GM21447 (cell line): ENCODE measurements at regions not wholly inside any gene's neighbourhood (a gene's known extent, or its start where the extent isn't known, plus 50 kb on each side); places are given as distances from the start of the nearest gene placed in this dataset.

Experiments
- ATAC-seq: cut with Tn5 transposase; IDR thresholded peaks from one replicate; pipeline ENCODE4 v1.9.1; 2021; ENCODE audit not compliant: unreplicated experiment

- ATAC-seq: no peak
These were observed 63.6 kb upstream of the ARID2 start for GRCh38 chr12:45665941-45666340.

GRCh38 chr12:45666396-45666795, 63.1 kb upstream of the ARID2 start:
- no peak for ATAC-seq

- ATAC-seq: no peak
These were observed 62.7 kb upstream of the ARID2 start for GRCh38 chr12:45666816-45667215.

DNA sequence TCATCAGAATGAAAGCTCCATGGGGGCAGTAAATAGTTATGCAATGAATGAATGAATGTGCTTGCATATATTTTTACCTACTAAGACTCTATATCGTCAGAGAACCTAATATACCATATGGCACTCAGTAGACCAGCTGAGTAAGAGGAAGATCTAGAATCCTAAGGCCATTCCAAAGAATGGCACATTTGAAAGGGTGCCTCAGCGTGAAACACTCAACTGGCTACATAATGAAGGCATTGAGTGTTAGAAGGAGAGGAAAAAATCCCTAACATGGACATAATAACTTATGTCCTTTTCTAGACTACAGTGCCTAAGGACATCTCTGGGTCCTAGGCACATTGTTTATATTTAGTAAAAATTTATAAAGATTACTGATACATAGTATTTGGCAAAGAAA, 61.7 kb upstream of the ARID2 start:
- no peak for ATAC-seq

DNA sequence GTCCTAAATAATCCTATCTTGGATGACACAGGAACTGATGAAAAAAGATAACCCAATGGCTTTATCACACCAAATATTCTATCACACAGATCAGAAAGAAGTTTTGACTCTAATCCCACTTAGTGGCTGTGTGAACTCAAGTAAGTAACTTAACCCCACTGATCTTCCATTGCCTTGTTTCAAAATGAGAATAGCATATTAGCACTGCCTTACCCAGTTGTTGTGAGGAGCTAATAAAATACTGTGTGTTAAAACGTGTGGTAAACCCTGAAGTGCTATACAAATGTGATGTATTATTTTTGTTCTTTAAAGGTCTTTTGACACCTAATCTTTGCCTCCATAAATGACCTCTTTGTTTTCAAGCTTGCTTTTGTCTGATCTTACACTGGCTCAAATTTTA, 60.9 kb upstream of the ARID2 start:
- ATAC-seq: no peak

- peak; percentile 82 for ATAC-seq
These were observed 60.4 kb upstream of the ARID2 start for GRCh38 chr12:45669093-45669492.

GRCh38 chr12:45669792-45670191, 59.7 kb upstream of the ARID2 start:
- ATAC-seq: no peak

DNA sequence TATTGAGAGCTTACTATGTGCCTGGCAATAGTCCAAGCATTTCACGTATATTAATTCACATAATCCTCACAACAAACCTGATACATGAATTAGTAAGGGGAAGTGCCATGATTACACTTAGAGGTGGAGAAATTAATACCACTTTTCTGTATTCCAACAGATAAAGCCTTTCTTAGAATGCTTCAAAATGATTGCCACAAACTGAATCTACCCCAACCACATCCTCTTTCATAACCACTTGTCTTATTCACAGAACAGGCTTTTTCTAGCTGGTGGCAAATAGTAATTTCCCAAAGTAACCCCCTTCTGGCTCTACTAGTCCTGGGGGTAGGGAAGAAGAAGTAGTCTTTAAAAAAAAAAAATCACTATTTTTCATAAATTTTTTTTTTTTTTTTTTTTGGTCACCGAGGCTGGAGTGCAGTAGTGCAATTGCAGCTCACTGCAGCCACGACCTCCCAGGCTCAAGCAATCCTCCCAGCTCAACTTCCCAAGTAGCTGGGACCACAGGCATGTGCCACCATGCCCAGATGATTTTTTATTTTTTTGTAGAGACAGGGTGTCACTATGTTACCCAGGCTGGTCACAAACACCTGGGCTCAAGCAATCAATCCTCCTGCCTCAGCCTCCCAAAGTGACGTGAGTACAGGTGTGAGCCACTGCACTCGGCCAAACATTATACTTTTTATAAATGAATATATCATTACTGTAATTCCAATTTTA, 59.0 kb upstream of the ARID2 start:
- ATAC-seq: peak; percentile 67

- no peak for ATAC-seq
These were observed 58.3 kb upstream of the ARID2 start for GRCh38 chr12:45671254-45671653.

- no peak for ATAC-seq
These were observed 55.1 kb upstream of the ARID2 start for GRCh38 chr12:45674181-45674977.

DNA sequence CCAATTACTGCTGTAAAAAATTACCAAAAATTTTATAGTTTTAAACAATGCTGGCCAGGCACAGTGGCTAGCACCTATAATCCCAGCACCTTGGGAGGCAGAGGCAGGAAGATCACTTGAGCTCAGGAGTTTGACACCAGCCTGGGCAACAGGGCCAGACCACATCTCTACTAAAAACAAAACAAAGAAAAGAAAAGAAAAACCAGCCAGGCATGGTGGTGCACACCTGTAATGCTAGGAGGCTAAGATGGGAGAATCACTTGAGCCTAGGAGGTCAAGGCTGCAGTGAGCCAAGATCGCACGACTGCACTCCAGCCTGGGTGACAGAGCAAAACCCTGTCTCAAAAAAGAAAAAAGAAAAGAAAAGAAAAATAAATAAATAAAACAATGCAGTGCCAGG, 54.0 kb upstream of the ARID2 start:
- ATAC-seq: no peak
